Neural cell (in vitro differentiated cells): ENCODE measurements at regions not wholly inside any gene's neighbourhood (a gene's known extent, or its start where the extent isn't known, plus 50 kb on each side); places are given as distances from the start of the nearest gene placed in this dataset.

Source experiments
- H2AFZ ChIP-seq: fragments of 200-600, 300-800 bp; sonication (generic), shearing (Covaris generic); 2 replicates; pipeline ENCODE4 v1.6.0; 2014; ENCODE audit warnings: low read depth, mild to moderate bottlenecking, antibody characterized with exemption, low read length, moderate library complexity
- H3F3A ChIP-seq: fragments of 200-600 bp; shearing (Covaris generic); 2 replicates; pipeline ENCODE4 v1.6.1; 2016; ENCODE audit warnings: mild to moderate bottlenecking, moderate library complexity, mixed read lengths, antibody characterized with exemption, low read length; ENCODE audit not compliant: insufficient read depth, poor library complexity, severe bottlenecking
- H3K27ac ChIP-seq: fragments of 200-600, 300-800 bp; sonication (generic), shearing (Covaris generic); 2 replicates; pipeline ENCODE4 v1.5.1; 2014; ENCODE audit warnings: mild to moderate bottlenecking, low read length, moderate library complexity
- H3K27me3 ChIP-seq: fragments of 300-800, 200-600 bp; sonication (generic), shearing (Covaris generic); 2 replicates; pipeline ENCODE4 v1.6.0; 2014; ENCODE audit warnings: mild to moderate bottlenecking, low read depth, low read length, moderate library complexity; ENCODE audit not compliant: insufficient read depth
- H3K36me3 ChIP-seq: fragments of 300-800, 200-600 bp; sonication (generic), shearing (Covaris generic); 2 replicates; pipeline ENCODE4 v1.5.1; 2014; ENCODE audit warnings: mild to moderate bottlenecking, antibody characterized with exemption, low read length, moderate library complexity; ENCODE audit not compliant: insufficient read depth
- H3K4me2 ChIP-seq: fragments of 300-800, 200-600 bp; sonication (generic), shearing (Covaris generic); 2 replicates; pipeline ENCODE4 v1.6.0; 2014; ENCODE audit warnings: mild to moderate bottlenecking, low read length
- H3K4me3 ChIP-seq: fragments of 300-800, 200-600 bp; sonication (generic), shearing (Covaris generic); 2 replicates; pipeline ENCODE4 v1.5.1; 2014; ENCODE audit warnings: mild to moderate bottlenecking, low read length, moderate library complexity
- H3K79me2 ChIP-seq: fragments of 200-600 bp; shearing (Covaris generic); replicated peaks from 2 replicates; pipeline ENCODE4 v1.6.0; 2014; ENCODE audit warnings: mild to moderate bottlenecking, low read length, moderate library complexity; ENCODE audit not compliant: insufficient read depth
- H3K9ac ChIP-seq: fragments of 300-800, 200-600 bp; sonication (generic), shearing (Covaris generic); 2 replicates; pipeline ENCODE4 v1.6.1; 2016; ENCODE audit warnings: mild to moderate bottlenecking, low read length, mixed read lengths
- H3K9me2 ChIP-seq: fragments of 200-600 bp; shearing (Covaris generic); 2 replicates; pipeline ENCODE4 v1.6.1; 2016; ENCODE audit warnings: mild to moderate bottlenecking, low read length, mixed read lengths; ENCODE audit not compliant: insufficient read depth
- H3K9me3 ChIP-seq: fragments of 200-600, 300-800 bp; sonication (generic), shearing (Covaris generic); 2 replicates; pipeline ENCODE4 v1.6.1; 2016; ENCODE audit warnings: mild to moderate bottlenecking, mixed run types, low read length, moderate library complexity, mixed read lengths
- H4K20me1 ChIP-seq: fragments of 200-600 bp; shearing (Covaris generic); 2 replicates; pipeline ENCODE4 v1.6.1; 2016; ENCODE audit warnings: mild to moderate bottlenecking, mixed run types; ENCODE audit not compliant: insufficient read depth
- EP300 ChIP-seq: fragments of 450-650 bp; conservative IDR thresholded peaks from 2 replicates; pipeline ENCODE4 v1.6.1; 2014; ENCODE audit warnings: antibody characterized with exemption, mild to moderate bottlenecking, moderate library complexity; ENCODE audit not compliant: poor library complexity, severe bottlenecking
- EZH2 ChIP-seq: fragments of 200-600, 300-800 bp; shearing (Covaris generic), sonication (generic); IDR thresholded peaks from 2 replicates; pipeline ENCODE4 v1.6.1; 2014; ENCODE audit warnings: antibody characterized with exemption, low read length, borderline replicate concordance, mild to moderate bottlenecking; ENCODE audit not compliant: insufficient read depth, poor library complexity, severe bottlenecking
- MXI1 ChIP-seq: fragments of 450-650 bp; conservative IDR thresholded peaks from 2 replicates; pipeline ENCODE4 v1.6.1; 2014; ENCODE audit warnings: antibody characterized with exemption, mild to moderate bottlenecking; ENCODE audit not compliant: poor library complexity, severe bottlenecking
- POLR2AphosphoS5 ChIP-seq: IDR thresholded peaks from 2 replicates; pipeline ENCODE4 v1.6.1; 2012
- RAD21 ChIP-seq: fragments of 450-650 bp; conservative IDR thresholded peaks from 2 replicates; pipeline ENCODE4 v1.6.1; 2014; ENCODE audit warnings: antibody characterized with exemption, mild to moderate bottlenecking, moderate library complexity
- SMC3 ChIP-seq: fragments of 450-650 bp; conservative IDR thresholded peaks from 2 replicates; pipeline ENCODE4 v1.6.1; 2014; ENCODE audit warnings: antibody characterized with exemption, mild to moderate bottlenecking, moderate library complexity; ENCODE audit not compliant: poor library complexity
- TAF1 ChIP-seq: IDR thresholded peaks from 2 replicates; pipeline ENCODE4 v1.6.1; 2012; ENCODE audit warnings: low read depth
- TF ChIP-seq, protein P1 (sequence below): fragments of 450-650 bp; IDR thresholded peaks from 2 replicates; pipeline ENCODE4 v1.5.1; 2014; ENCODE audit warnings: antibody characterized with exemption, mild to moderate bottlenecking, moderate library complexity; ENCODE audit not compliant: poor library complexity, severe bottlenecking
- TF ChIP-seq, protein P2 (sequence below): IDR thresholded peaks from 2 replicates; pipeline ENCODE4 v1.6.1; 2012; ENCODE audit warnings: borderline replicate concordance

DNA sequence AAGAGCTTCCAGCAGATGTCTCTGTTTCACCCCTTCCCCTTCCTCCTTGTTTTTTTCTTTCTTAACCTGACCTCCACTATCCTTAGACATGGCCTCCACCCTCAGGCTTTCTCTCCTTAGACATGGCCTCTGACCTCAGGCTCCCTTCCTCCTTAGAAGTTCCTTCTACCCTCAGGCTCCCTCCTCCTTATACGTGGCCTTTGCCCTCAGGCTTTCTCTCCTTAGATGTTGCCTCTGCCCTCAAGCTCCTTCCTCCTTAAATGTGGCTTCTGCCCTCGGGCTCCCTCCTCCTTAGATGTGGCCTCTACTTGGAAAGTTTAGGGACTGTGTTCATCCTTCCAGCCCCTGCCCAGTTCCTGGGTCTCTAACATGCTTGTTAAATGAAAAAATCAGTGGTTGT lies 180.4 kb upstream of the S1PR3 start:
- H3K9ac ChIP-seq, result no peak overlapping the region
- H3K79me2 ChIP-seq, result no peaks in the 10 kb centered on the region
- TF ChIP-seq, protein P1, sequence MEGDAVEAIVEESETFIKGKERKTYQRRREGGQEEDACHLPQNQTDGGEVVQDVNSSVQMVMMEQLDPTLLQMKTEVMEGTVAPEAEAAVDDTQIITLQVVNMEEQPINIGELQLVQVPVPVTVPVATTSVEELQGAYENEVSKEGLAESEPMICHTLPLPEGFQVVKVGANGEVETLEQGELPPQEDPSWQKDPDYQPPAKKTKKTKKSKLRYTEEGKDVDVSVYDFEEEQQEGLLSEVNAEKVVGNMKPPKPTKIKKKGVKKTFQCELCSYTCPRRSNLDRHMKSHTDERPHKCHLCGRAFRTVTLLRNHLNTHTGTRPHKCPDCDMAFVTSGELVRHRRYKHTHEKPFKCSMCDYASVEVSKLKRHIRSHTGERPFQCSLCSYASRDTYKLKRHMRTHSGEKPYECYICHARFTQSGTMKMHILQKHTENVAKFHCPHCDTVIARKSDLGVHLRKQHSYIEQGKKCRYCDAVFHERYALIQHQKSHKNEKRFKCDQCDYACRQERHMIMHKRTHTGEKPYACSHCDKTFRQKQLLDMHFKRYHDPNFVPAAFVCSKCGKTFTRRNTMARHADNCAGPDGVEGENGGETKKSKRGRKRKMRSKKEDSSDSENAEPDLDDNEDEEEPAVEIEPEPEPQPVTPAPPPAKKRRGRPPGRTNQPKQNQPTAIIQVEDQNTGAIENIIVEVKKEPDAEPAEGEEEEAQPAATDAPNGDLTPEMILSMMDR, result no peak
- TF ChIP-seq MXI1 (no peak), RAD21 (no peak), POLR2AphosphoS5 (no peak), EP300 (no peak), TAF1 (no peak), SMC3 (no peak), EZH2 (no peak)
- TF ChIP-seq, protein P2, sequence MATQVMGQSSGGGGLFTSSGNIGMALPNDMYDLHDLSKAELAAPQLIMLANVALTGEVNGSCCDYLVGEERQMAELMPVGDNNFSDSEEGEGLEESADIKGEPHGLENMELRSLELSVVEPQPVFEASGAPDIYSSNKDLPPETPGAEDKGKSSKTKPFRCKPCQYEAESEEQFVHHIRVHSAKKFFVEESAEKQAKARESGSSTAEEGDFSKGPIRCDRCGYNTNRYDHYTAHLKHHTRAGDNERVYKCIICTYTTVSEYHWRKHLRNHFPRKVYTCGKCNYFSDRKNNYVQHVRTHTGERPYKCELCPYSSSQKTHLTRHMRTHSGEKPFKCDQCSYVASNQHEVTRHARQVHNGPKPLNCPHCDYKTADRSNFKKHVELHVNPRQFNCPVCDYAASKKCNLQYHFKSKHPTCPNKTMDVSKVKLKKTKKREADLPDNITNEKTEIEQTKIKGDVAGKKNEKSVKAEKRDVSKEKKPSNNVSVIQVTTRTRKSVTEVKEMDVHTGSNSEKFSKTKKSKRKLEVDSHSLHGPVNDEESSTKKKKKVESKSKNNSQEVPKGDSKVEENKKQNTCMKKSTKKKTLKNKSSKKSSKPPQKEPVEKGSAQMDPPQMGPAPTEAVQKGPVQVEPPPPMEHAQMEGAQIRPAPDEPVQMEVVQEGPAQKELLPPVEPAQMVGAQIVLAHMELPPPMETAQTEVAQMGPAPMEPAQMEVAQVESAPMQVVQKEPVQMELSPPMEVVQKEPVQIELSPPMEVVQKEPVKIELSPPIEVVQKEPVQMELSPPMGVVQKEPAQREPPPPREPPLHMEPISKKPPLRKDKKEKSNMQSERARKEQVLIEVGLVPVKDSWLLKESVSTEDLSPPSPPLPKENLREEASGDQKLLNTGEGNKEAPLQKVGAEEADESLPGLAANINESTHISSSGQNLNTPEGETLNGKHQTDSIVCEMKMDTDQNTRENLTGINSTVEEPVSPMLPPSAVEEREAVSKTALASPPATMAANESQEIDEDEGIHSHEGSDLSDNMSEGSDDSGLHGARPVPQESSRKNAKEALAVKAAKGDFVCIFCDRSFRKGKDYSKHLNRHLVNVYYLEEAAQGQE, result no peak
- H3K27ac ChIP-seq, result no peak overlapping the region
- no peak overlapping the region for H3K4me2 ChIP-seq
- no peak overlapping the region for H3K4me3 ChIP-seq
- H3K9me2 ChIP-seq, result no peaks in the 10 kb centered on the region
- no peaks in the 10 kb centered on the region for H3K9me3 ChIP-seq
- no peaks in the 10 kb centered on the region for H3K27me3 ChIP-seq
- no peaks in the 10 kb centered on the region for H4K20me1 ChIP-seq
- no peak overlapping the region for H2AFZ ChIP-seq
- no peaks in the 10 kb centered on the region for H3F3A ChIP-seq
- H3K36me3 ChIP-seq, result no peaks in the 10 kb centered on the region

DNA sequence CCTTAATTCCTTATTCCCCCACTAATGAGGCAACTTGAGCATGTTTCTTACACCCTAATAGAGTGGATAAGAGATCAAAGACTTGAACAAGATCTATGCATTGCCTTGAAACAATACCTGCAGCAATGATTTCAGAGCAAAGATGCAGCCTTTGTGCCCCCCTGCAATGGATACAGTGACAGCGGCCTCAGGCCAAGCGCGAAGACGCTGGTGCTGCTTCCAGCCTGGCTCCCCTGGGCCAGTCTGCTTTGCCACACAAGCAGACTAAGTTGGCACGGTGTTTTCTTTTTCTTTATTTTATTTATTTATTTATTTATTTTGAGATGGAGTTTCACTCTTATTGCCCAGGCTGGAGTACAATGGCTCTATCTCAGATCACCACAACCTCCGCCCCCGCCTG lies 179.8 kb upstream of the S1PR3 start:
- Histone ChIP-seq H3K9ac (no peak overlapping the region), H4K20me1 (no peaks in the 10 kb centered on the region), H3F3A (no peaks in the 10 kb centered on the region), H2AFZ (no peak overlapping the region), H3K36me3 (no peaks in the 10 kb centered on the region), H3K27ac (no peak overlapping the region), H3K9me2 (no peaks in the 10 kb centered on the region), H3K4me2 (no peak overlapping the region), H3K9me3 (no peaks in the 10 kb centered on the region), H3K4me3 (no peak overlapping the region), H3K27me3 (no peaks in the 10 kb centered on the region), H3K79me2 (no peaks in the 10 kb centered on the region)
- TF ChIP-seq, protein P2, result no peak
- TF ChIP-seq EZH2 (no peak), TAF1 (no peak), SMC3 (no peak), RAD21 (no peak), POLR2AphosphoS5 (no peak), MXI1 (no peak)
- TF ChIP-seq, protein P1, result no peak
